PFSK-1 (cell line): ENCODE measurements at regions not wholly inside any gene's neighbourhood (a gene's known extent, or its start where the extent isn't known, plus 50 kb on each side); places are given as distances from the start of the nearest gene placed in this dataset.

Experiments used
- FOXP2 ChIP-seq: optimal IDR thresholded peaks from 2 replicates; pipeline ENCODE3; 2011; ENCODE audit warnings: borderline replicate concordance, control low read depth, inconsistent platforms; ENCODE audit not compliant: insufficient read depth; ENCODE audit errors: extremely low read length, extremely low read depth
- POLR2AphosphoS5 ChIP-seq: IDR thresholded peaks from 2 replicates; pipeline ENCODE4 v1.6.1; 2012; ENCODE audit warnings: low read depth, mild to moderate bottlenecking, control low read depth, low read length, moderate library complexity
- SIN3A ChIP-seq: IDR thresholded peaks from 2 replicates; pipeline ENCODE4 v1.6.1; 2012; ENCODE audit warnings: mild to moderate bottlenecking, low read length, moderate library complexity, borderline replicate concordance; ENCODE audit not compliant: insufficient read depth
- TF ChIP-seq, protein P1 (sequence below), 2 experiments: IDR thresholded peaks; 2 replicates each; pipeline versions ENCODE4 v1.6.1 to v1.8.0; 2011 to 2012; ENCODE audit warnings: low read depth in 2 of 2, low read length in 2 of 2, control low read depth in 1 of 2, inconsistent platforms in 1 of 2, mild to moderate bottlenecking in 1 of 2, moderate library complexity in 1 of 2; ENCODE audit not compliant: insufficient read depth in 1 of 2

DNA sequence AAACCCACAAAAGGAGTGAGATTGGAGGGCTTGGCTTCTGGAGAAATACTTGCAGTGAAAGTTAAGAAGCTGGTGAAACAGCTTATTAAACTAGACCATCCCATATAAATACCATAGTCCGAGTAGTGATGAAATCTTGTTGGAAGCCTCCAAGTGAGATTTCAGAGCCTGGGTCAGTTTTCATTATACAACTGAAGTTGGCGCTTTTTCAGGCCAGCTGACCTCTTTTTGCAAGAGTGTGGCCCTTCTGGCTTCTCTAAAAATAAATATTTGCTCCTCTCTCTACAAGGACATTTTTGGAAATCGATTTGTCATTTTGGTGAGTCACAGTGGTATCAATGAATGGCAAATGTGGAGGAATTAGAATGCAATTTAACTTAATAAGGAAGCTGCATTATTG is 51.2 kb upstream of the THRB start:
- no peak for TF ChIP-seq POLR2AphosphoS5
- TF ChIP-seq FOXP2: no peak
- TF ChIP-seq, protein P1, sequence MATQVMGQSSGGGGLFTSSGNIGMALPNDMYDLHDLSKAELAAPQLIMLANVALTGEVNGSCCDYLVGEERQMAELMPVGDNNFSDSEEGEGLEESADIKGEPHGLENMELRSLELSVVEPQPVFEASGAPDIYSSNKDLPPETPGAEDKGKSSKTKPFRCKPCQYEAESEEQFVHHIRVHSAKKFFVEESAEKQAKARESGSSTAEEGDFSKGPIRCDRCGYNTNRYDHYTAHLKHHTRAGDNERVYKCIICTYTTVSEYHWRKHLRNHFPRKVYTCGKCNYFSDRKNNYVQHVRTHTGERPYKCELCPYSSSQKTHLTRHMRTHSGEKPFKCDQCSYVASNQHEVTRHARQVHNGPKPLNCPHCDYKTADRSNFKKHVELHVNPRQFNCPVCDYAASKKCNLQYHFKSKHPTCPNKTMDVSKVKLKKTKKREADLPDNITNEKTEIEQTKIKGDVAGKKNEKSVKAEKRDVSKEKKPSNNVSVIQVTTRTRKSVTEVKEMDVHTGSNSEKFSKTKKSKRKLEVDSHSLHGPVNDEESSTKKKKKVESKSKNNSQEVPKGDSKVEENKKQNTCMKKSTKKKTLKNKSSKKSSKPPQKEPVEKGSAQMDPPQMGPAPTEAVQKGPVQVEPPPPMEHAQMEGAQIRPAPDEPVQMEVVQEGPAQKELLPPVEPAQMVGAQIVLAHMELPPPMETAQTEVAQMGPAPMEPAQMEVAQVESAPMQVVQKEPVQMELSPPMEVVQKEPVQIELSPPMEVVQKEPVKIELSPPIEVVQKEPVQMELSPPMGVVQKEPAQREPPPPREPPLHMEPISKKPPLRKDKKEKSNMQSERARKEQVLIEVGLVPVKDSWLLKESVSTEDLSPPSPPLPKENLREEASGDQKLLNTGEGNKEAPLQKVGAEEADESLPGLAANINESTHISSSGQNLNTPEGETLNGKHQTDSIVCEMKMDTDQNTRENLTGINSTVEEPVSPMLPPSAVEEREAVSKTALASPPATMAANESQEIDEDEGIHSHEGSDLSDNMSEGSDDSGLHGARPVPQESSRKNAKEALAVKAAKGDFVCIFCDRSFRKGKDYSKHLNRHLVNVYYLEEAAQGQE (IDR thresholded peaks at IDR 0.05; ENCODE audit: insufficient read depth in 1 of 2, low read depth in 2 of 2, low read length in 2 of 2): no peak
- TF ChIP-seq SIN3A: no peak
